ENCODE measurements at regions not wholly inside any gene's neighbourhood (a gene's known extent, or its start where the extent isn't known, plus 50 kb on each side); places are given as distances from the start of the nearest gene placed in this dataset.
"Not testable (repeated sequence)": the region's sequence is repeated elsewhere in the genome, so short reads cannot be mapped to it uniquely, and the experiment has no call there.

DNA sequence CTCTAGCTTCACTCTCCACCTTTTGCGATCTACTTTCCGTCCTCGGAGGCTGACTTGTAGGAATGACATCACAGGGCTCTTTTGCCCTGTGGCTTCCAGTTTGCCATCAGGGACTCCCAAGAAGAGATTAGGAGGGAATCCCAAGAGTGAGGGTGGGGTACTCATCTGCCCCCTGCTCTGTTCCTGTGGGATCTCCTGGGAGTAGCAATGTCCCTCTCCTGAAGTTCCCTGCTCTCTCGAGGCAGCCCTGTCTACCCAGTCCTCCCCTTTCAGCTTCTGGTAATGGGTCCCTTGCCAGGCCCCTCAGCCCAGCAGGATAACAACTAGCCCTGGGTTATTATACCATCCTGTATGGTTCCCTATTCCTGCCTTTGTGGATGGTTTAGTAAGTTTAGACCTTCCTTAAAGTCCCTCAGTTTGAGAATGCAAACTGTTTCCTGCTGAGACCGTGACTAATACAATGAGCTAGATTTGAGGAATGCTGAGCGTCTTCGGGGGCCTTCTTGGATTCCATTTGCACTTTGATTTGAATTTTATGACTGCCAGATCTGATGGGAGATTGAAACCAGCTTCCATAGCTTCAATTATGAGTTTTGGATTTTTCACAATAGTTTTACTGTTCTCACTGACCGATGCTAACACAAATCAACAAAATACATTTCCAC is 73.7 kb upstream of the IPO5 start:
- peak; percentile 35 for DNase-seq

DNA sequence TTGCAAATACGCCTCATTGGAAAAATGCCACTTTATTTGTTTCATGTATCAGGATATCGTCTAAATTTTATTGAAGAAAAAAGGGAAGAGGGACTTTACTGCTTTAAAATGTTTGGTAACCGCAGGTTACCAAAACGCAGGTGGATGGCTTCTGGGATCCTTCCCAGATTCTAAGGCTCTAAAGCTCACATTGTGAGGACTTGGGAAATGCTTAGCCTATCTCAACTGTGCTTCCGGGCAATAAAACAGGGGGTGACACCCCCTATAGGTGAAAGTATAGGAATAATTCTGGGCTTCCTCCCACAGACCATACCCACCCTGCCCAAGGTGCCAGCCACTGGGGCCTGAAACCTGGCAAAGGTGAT is 73.2 kb upstream of the IPO5 start:
- no peak for DNase-seq

DNA sequence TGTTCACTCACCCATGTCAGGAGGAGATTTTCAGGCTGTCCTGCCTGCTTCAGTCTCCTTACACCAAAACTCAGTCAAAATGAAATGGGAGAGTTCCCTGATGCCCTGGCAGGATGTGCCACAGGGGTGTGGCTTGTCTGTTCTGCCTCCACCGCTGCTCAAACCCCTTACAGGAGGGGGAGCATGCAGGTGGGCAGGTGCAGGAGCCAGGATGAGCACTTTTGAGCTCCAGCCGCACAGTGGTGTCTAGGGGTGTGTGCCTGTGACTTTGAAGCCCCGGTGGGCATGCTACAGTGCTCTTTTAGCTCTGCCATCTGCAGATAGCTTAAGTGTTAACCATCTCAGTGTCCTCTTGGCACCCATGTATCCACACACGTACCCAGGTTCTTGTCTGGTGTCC is 71.9 kb upstream of the IPO5 start:
- no peak for DNase-seq

DNA sequence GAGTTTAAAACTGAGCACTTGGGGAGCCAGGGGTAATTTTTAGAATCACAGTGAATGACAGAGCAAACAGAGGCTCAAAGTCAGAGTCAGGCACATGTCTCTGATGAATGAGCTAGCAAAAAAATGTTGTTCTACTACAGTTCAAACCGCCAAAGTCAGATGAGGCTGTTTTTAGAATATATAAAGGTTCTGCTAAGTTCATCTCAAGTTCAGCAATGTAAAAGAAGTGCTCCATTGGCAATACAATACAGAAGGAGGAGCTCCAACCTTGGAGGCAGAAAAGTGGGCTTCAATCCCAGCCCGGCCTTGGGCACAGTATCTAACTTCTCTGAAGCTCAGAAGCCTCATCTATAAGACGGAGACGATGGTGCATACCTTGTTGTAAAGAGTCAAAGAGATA is 70.1 kb upstream of the IPO5 start:
- peak; percentile 30 for DNase-seq

DNA sequence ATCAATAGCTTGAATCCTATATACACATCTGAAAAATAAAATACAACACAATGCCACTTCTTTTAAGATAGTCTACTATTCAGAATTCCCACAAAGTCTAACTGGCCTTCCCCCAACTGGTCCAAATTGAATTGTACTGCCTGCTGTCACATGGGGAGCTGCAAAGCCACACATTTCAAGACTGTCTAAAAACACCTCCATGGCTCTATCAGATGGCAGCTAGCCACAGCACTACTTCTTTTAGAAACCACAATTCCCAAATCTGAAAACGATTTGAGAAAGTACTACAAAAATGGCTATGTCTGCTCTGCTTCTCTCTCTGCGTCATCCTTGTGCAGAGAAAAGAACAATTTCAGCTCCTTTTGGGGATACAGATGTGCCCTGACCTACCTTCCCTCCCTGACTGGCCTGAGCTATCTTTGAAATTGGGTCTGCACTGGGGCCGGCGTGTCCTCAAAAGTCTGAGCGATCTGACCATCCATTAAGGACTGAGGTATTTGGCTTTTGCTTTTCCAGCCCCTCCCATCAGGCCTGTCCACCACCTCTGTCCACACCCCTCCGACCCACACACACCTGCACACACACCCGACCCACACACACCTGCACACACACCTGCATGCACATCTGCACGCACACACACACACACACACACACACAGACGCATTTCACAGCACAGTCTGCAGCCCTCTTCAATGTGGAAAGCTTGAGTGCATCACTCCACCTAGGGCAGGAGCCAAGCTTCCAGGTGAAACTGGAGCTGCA is 68.6 kb upstream of the IPO5 start:
- DNase-seq, result no peak

DNA sequence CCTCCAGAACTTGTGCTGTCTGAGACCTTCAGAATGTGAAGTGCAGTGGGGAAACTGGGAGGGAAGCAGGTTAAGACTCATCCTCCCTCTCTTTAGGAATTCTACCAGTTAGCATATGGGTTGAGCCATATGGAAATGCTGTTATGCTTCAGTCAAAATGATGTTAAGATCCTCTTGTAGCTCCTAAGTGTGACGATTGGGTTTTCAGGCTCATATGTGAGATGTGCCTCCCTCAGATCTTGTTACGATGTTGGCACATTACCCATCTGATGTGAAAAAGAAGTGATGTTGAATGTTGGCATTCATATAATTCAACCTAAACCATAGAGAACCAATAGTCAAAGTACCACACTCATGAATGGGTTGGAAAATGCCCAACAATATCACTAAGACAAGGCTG is 67.8 kb upstream of the IPO5 start:
- DNase-seq, result no peak

DNA sequence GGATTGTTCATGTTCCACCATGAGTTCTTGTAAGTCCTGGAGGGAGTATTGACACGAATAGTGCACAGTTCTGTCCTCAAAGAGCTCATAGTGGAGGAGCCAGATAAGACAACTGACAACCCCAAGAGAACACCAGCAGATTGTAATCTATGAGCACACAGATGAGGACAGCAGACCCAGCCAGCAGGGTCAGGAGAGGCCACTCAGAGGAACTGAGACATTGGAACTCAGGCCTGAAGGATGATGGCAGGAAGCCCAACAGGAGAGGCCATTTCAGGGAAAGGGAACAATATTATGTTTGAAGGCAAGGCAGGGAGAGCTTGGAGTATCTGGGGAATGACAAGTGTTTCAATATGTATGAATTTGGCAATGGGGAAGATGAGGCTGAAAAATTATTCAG is 63.7 kb upstream of the IPO5 start:
- peak; percentile 80 for DNase-seq

DNA sequence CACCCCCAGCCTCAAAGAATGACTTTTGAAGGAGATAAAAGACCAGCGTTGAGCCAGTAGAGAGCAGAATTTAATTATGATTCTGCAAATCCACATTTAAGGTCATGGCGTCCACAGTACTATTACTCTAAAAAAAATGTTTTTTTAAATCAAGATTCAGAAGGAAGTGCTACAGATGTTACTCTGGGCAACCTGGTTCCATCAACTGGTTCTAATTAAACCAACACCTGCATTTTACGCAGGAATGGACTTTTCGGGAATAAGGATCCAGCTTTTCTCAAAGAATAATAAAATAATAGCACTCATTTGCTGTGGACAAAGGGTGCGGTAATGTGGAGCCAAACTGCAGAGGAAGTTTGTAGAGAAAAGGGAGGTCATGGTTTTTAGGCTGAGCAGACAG is 62.9 kb upstream of the IPO5 start:
- no peak for DNase-seq

DNA sequence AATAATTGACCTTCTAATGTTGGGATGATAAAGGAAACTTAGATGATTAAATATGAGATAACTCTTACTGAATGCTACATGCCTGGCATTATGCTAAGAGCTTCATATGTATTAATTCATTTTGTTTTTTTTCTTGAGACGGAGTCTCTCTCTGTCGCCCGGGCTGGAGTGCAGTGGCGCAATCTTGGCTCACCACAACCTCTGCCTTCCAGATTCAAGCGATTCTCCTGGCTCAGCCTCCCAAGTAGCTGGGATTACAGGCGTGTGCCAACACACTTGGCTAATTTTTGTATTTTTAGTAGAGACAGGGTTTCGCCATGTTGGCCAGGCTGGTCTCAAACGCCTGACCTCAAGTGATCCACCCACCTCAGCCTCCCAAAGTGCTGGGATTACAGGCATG is 61.5 kb upstream of the IPO5 start:
- not testable (repeated sequence) for DNase-seq

DNA sequence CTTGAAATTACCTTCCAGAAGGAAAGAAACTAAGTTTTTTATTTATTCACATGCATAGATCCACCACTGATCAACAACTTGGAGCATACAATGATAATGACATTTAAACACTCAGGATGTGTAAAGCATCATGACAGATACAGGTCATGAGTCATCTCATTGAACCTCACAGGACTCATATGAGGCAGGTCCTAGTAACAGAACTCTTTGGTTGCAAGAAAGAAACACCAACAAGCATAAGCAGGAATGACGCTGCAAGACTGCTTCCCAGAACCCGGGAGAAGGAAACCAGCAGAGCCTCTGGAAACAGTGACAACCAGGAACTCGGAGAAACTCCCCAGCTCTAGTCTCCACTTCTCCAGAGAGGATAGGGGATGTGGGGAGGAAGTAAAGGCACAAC is 60.8 kb upstream of the IPO5 start:
- DNase-seq, result no peak

DNA sequence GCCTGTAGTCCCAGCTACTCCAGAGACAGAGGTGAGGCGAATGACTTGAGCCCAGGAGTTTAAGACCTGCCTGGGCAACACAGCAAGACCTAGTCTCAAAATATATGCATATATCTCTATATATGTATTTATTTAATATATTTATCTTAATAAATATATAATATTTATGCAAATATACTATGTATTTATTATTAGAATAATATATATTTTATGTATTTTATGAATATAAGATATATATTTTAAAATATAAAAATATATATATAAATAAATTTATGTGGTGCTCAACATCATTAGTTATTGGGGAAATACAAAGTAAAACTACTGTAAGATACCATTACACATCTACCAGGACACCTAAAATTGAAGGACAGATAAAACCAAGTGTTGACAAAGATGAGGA is 58.1 kb upstream of the IPO5 start:
- DNase-seq, result no peak

DNA sequence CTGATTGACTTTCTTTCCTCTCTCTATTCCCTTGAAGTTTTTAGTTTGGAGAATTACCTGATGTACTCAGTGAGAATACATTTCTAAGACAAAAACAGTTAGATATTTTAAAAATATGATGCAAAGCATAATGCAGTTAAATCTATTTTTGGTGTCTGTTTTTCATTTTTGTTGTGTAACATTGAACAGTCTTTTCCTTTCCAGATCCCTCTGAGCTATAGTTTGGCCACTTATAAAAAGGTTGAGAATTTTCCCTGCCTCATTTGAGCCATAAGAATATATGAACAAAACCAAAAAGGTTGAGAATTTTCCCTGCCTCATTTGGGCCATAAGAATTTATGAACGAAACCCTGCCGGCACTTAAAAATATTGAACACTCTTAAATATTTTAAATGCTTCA is 57.0 kb upstream of the IPO5 start:
- no peak for DNase-seq

DNA sequence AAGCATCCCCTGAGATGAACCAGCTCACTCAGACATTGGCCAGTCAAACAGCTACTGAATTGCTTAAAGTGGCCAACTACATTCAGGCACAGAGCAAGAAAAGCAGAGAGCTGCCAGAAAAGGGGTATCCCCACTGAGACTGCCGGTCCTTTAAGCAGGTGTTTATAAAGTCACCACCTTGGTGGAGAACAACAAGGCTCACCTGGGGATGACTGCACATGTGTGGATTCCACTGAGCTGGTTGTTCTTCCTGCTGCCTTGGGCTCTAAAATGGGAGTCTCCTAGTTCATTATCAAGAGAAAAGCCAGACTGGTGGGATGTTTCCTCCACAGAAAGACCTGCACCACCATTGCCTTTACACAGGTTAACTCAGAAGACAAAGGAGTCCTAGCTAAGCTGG is 51.8 kb upstream of the IPO5 start:
- DNase-seq, result no peak

All from hindlimb muscle (tissue), 1 donor.